ENCODE measurements at regions not wholly inside any gene's neighbourhood (a gene's known extent, or its start where the extent isn't known, plus 50 kb on each side); places are given as distances from the start of the nearest gene placed in this dataset.

DNA sequence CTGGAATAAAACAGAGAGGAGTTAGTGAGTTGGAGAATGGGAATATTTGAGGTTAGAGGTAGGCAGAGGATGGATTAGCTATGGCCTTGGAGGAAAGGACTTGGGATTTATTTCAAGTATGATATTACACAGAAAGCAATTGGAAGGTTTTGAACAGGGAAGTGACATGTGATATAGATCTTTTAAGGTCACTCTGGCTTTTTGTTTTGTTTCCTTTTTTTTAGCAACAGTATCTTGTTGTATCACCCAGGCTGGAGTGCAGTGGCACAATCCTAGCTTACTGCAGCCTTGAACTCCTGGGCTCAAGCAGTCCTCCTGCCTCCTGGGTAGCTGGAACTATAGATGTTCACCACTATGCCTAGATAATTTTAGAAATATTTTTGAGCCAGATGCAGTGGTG lies 190.3 kb downstream of the UTRN start (continued):
- TF ChIP-seq, protein P1, sequence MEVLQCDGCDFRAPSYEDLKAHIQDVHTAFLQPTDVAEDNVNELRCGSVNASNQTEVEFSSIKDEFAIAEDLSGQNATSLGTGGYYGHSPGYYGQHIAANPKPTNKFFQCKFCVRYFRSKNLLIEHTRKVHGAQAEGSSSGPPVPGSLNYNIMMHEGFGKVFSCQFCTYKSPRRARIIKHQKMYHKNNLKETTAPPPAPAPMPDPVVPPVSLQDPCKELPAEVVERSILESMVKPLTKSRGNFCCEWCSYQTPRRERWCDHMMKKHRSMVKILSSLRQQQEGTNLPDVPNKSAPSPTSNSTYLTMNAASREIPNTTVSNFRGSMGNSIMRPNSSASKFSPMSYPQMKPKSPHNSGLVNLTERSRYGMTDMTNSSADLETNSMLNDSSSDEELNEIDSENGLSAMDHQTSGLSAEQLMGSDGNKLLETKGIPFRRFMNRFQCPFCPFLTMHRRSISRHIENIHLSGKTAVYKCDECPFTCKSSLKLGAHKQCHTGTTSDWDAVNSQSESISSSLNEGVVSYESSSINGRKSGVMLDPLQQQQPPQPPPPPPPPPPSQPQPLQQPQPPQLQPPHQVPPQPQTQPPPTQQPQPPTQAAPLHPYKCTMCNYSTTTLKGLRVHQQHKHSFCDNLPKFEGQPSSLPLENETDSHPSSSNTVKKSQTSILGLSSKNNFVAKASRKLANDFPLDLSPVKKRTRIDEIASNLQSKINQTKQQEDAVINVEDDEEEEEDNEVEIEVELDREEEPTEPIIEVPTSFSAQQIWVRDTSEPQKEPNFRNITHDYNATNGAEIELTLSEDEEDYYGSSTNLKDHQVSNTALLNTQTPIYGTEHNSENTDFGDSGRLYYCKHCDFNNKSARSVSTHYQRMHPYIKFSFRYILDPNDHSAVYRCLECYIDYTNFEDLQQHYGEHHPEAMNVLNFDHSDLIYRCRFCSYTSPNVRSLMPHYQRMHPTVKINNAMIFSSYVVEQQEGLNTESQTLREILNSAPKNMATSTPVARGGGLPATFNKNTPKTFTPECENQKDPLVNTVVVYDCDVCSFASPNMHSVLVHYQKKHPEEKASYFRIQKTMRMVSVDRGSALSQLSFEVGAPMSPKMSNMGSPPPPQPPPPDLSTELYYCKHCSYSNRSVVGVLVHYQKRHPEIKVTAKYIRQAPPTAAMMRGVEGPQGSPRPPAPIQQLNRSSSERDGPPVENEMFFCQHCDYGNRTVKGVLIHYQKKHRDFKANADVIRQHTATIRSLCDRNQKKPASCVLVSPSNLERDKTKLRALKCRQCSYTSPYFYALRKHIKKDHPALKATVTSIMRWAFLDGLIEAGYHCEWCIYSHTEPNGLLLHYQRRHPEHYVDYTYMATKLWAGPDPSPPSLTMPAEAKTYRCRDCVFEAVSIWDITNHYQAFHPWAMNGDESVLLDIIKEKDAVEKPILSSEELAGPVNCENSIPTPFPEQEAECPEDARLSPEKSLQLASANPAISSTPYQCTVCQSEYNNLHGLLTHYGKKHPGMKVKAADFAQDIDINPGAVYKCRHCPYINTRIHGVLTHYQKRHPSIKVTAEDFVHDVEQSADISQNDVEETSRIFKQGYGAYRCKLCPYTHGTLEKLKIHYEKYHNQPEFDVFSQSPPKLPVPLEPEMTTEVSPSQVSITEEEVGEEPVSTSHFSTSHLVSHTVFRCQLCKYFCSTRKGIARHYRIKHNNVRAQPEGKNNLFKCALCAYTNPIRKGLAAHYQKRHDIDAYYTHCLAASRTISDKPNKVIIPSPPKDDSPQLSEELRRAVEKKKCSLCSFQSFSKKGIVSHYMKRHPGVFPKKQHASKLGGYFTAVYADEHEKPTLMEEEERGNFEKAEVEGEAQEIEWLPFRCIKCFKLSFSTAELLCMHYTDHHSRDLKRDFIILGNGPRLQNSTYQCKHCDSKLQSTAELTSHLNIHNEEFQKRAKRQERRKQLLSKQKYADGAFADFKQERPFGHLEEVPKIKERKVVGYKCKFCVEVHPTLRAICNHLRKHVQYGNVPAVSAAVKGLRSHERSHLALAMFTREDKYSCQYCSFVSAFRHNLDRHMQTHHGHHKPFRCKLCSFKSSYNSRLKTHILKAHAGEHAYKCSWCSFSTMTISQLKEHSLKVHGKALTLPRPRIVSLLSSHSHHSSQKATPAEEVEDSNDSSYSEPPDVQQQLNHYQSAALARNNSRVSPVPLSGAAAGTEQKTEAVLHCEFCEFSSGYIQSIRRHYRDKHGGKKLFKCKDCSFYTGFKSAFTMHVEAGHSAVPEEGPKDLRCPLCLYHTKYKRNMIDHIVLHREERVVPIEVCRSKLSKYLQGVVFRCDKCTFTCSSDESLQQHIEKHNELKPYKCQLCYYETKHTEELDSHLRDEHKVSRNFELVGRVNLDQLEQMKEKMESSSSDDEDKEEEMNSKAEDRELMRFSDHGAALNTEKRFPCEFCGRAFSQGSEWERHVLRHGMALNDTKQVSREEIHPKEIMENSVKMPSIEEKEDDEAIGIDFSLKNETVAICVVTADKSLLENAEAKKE (CRISPR knock-in tag; IDR thresholded peaks at IDR 0.05), result no peak

DNA sequence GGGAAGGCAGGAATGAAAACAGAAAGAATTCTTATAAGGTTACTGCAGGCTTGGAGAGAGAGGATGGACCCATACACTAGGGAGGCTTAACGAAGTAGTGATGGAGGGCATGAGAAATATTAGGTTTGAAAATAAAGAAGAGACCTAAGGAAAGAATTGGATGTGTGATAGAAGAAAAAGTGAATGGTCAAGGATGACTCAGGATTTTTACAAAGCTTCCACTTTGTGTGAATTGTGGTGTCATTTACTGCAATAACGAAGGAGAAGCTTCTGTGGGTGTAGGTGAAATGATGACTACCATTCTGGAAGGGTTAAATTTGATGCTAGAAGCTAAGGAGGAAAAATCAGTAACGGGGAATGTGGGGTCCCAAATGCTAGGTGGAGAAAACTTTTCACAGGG lies 191.2 kb downstream of the UTRN start:
- Mint-ChIP-seq H3K4me1 (no peaks in the 10 kb centered on the region), H3K4me3 (no peak overlapping the region), H3K27ac (no peak overlapping the region; the same call in 1 of the 2 replicates), H3K9me3 (peaks cover 4% of the 10 kb centered on the region; the same call in 1 of the 3 replicates), H3K36me3 (ENCODE audit: low read depth) (peaks cover 35% of the 10 kb centered on the region), H3K27me3 (ENCODE audit: insufficient read depth, low read depth, poor library complexity) (peaks cover 2% of the 10 kb centered on the region)
- Histone ChIP-seq H3K27ac (ENCODE audit: low read depth) (no peak overlapping the region), H3F3A (replicated peaks; ENCODE audit: low read depth) (no peaks in the 10 kb centered on the region), H3K27me3 (ENCODE audit: insufficient read depth) (no peaks in the 10 kb centered on the region), H4K20me1 (replicated peaks; ENCODE audit: insufficient read depth) (no peaks in the 10 kb centered on the region; the same call in 1 of the 2 replicates), H2AFZ (no peak overlapping the region), H3K4me2 (no peak overlapping the region), H3K4me3 (no peak overlapping the region), H3K9me2 (ENCODE audit: insufficient read depth) (peaks cover 5% of the 10 kb centered on the region; the same call in 1 of the 2 replicates), H3K4me1 (ENCODE audit: insufficient read depth) (no peaks in the 10 kb centered on the region), H3K79me2 (replicated peaks; ENCODE audit: insufficient read depth) (no peaks in the 10 kb centered on the region), H3K36me3 (ENCODE audit: insufficient read depth) (peaks cover 9% of the 10 kb centered on the region; the same call in 1 of the 2 replicates)
- DNase-seq (ENCODE audit: low spot score), result no peak
- no peak for ATAC-seq
- TF ChIP-seq STAT1 (IDR thresholded peaks at IDR 0.05; ENCODE audit: unreplicated experiment) (no peak), EZH2 (IDR thresholded peaks at IDR 0.05; ENCODE audit: low read depth, unreplicated experiment) (no peak), CREB1 (CRISPR knock-in tag; IDR thresholded peaks at IDR 0.05; ENCODE audit: low read depth) (no peak), POLR2AphosphoS5 (IDR thresholded peaks at IDR 0.05; ENCODE audit: low read depth) (no peak), ZNF114 (CRISPR knock-in tag; IDR thresholded peaks at IDR 0.05) (no peak)
- TF ChIP-seq, protein P2, sequence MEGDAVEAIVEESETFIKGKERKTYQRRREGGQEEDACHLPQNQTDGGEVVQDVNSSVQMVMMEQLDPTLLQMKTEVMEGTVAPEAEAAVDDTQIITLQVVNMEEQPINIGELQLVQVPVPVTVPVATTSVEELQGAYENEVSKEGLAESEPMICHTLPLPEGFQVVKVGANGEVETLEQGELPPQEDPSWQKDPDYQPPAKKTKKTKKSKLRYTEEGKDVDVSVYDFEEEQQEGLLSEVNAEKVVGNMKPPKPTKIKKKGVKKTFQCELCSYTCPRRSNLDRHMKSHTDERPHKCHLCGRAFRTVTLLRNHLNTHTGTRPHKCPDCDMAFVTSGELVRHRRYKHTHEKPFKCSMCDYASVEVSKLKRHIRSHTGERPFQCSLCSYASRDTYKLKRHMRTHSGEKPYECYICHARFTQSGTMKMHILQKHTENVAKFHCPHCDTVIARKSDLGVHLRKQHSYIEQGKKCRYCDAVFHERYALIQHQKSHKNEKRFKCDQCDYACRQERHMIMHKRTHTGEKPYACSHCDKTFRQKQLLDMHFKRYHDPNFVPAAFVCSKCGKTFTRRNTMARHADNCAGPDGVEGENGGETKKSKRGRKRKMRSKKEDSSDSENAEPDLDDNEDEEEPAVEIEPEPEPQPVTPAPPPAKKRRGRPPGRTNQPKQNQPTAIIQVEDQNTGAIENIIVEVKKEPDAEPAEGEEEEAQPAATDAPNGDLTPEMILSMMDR (conservative IDR thresholded peaks at IDR 0.05; ENCODE audit: low read depth in 2 of 2), result no peak

Data from GM23338 (cell line).